ENCODE measurements at regions not wholly inside any gene's neighbourhood (a gene's known extent, or its start where the extent isn't known, plus 50 kb on each side); places are given as distances from the start of the nearest gene placed in this dataset.
"Not testable (repeated sequence)": the region's sequence is repeated elsewhere in the genome, so short reads cannot be mapped to it uniquely, and the experiment has no call there.

GRCh38 chr2:8597094-8597493, 84.8 kb upstream of the ID2 start:
- DNase-seq (ENCODE audit: low read depth in 2 of 2), result no peak

- no peak for DNase-seq (ENCODE audit: low read depth in 2 of 2)
These were observed 84.2 kb upstream of the ID2 start for GRCh38 chr2:8597559-8598225.

- no peak for DNase-seq (ENCODE audit: low read depth in 2 of 2)
These were observed 83.3 kb upstream of the ID2 start for GRCh38 chr2:8598295-8599165.

- DNase-seq (ENCODE audit: low read depth in 2 of 2), result no peak
These were observed 82.2 kb upstream of the ID2 start for GRCh38 chr2:8599421-8600242.

- DNase-seq (ENCODE audit: low read depth in 2 of 2), result no peak
These were observed 81.4 kb upstream of the ID2 start for GRCh38 chr2:8600456-8600855.

- no peak for DNase-seq (ENCODE audit: low read depth in 2 of 2)
These were observed 79.0 kb upstream of the ID2 start for GRCh38 chr2:8602809-8603208.

- not testable (repeated sequence) for DNase-seq (ENCODE audit: low read depth in 2 of 2)
These were observed 78.5 kb upstream of the ID2 start for GRCh38 chr2:8603356-8603755.

- no peak for DNase-seq (ENCODE audit: low read depth in 2 of 2)
These were observed 77.6 kb upstream of the ID2 start for GRCh38 chr2:8604262-8604661.

GRCh38 chr2:8605351-8606065, 76.3 kb upstream of the ID2 start:
- no peak for DNase-seq (ENCODE audit: low read depth in 2 of 2)

- DNase-seq (ENCODE audit: low read depth in 2 of 2), result no peak
These were observed 75.6 kb upstream of the ID2 start for GRCh38 chr2:8606226-8606625.

- DNase-seq (ENCODE audit: low read depth in 2 of 2), result no peak
These were observed 75.0 kb upstream of the ID2 start for GRCh38 chr2:8606649-8607550.

GRCh38 chr2:8607606-8608005, 74.2 kb upstream of the ID2 start:
- DNase-seq (ENCODE audit: low read depth in 2 of 2), result no peak

GRCh38 chr2:8608411-8608954, 73.4 kb upstream of the ID2 start:
- DNase-seq (ENCODE audit: low read depth in 2 of 2), result peak in 1 of 2 donors; percentile 40

- no peak for DNase-seq (ENCODE audit: low read depth in 2 of 2)
These were observed 72.5 kb upstream of the ID2 start for GRCh38 chr2:8609357-8609811.

- DNase-seq (ENCODE audit: low read depth in 2 of 2), result not testable (repeated sequence)
These were observed 71.1 kb upstream of the ID2 start for GRCh38 chr2:8610775-8611174.

- no peak for DNase-seq (ENCODE audit: low read depth in 2 of 2)
These were observed 70.6 kb upstream of the ID2 start for GRCh38 chr2:8611246-8611645.

GRCh38 chr2:8611700-8612099, 70.2 kb upstream of the ID2 start:
- no peak for DNase-seq (ENCODE audit: low read depth in 2 of 2)

GRCh38 chr2:8612734-8613179, 69.1 kb upstream of the ID2 start:
- no peak for DNase-seq (ENCODE audit: low read depth in 2 of 2)

GRCh38 chr2:8613207-8613999, 68.5 kb upstream of the ID2 start:
- DNase-seq (ENCODE audit: low read depth in 2 of 2), result not testable (repeated sequence)
